ENCODE measurements at regions not wholly inside any gene's neighbourhood (a gene's known extent, or its start where the extent isn't known, plus 50 kb on each side); places are given as distances from the start of the nearest gene placed in this dataset.

- no peaks in the 10 kb centered on the region for H3K27me3 ChIP-seq
- no peaks in the 10 kb centered on the region for H3K36me3 ChIP-seq
- no peaks in the 10 kb centered on the region for H3K9me3 ChIP-seq
- no peak overlapping the region for H3K27ac ChIP-seq
- ATAC-seq (no peak), DNase-seq (no peak)
- TF ChIP-seq CTCF (IDR thresholded peaks at IDR 0.05 in 4 of 5, conservative IDR thresholded peaks at IDR 0.05 in 1 of 5) (no peak), POLR2A (IDR thresholded peaks at IDR 0.05) (no peak)
- H3K4me3 ChIP-seq, result no peak overlapping the region
- H3K4me1 ChIP-seq, result no peaks in the 10 kb centered on the region
- in situ Hi-C loops (cut with MboI; ENCODE audit: low sequenced_read_pairs in 4 of 4), result no loop called here
- intact Hi-C loops (cut with DNase I; ENCODE audit: low total_unique reads), result no loop called here
These were observed 113.8 kb downstream of the RERGL start for GRCh38 chr12:17976202-17976601.

GRCh38 chr12:17975763-17976162 lies 114.2 kb downstream of the RERGL start:
- H3K27ac ChIP-seq, result no peak overlapping the region
- TF ChIP-seq POLR2A (IDR thresholded peaks at IDR 0.05) (no peak), CTCF (IDR thresholded peaks at IDR 0.05 in 4 of 5, conservative IDR thresholded peaks at IDR 0.05 in 1 of 5) (no peak)
- H3K4me3 ChIP-seq, result no peak overlapping the region
- H3K4me1 ChIP-seq, result no peaks in the 10 kb centered on the region
- DNase-seq (no peak), ATAC-seq (no peak)
- in situ Hi-C loops (cut with MboI; ENCODE audit: low sequenced_read_pairs in 4 of 4), result no loop called here
- no peaks in the 10 kb centered on the region for H3K9me3 ChIP-seq
- intact Hi-C loops (cut with DNase I; ENCODE audit: low total_unique reads), result no loop called here
- no peaks in the 10 kb centered on the region for H3K27me3 ChIP-seq
- H3K36me3 ChIP-seq, result no peaks in the 10 kb centered on the region

GRCh38 chr12:17975239-17975638 lies 114.8 kb downstream of the RERGL start:
- H3K36me3 ChIP-seq, result no peaks in the 10 kb centered on the region
- no peak for DNase-seq
- no peaks in the 10 kb centered on the region for H3K9me3 ChIP-seq
- no peak for ATAC-seq
- H3K4me1 ChIP-seq, result no peaks in the 10 kb centered on the region
- TF ChIP-seq CTCF (IDR thresholded peaks at IDR 0.05 in 4 of 5, conservative IDR thresholded peaks at IDR 0.05 in 1 of 5) (no peak), POLR2A (IDR thresholded peaks at IDR 0.05) (no peak)
- in situ Hi-C loops (cut with MboI; ENCODE audit: low sequenced_read_pairs in 4 of 4) (no loop called here), intact Hi-C loops (cut with DNase I; ENCODE audit: low total_unique reads) (no loop called here)
- H3K27ac ChIP-seq, result no peak overlapping the region
- H3K27me3 ChIP-seq, result no peaks in the 10 kb centered on the region
- H3K4me3 ChIP-seq, result no peak overlapping the region

GRCh38 chr12:17971850-17972249 lies 118.1 kb downstream of the RERGL start:
- H3K9me3 ChIP-seq, result no peaks in the 10 kb centered on the region
- no peaks in the 10 kb centered on the region for H3K27me3 ChIP-seq
- no peak overlapping the region for H3K4me3 ChIP-seq
- no peaks in the 10 kb centered on the region for H3K36me3 ChIP-seq
- DNase-seq, result no peak
- in situ Hi-C loops (cut with MboI; ENCODE audit: low sequenced_read_pairs in 4 of 4) (no loop called here), intact Hi-C loops (cut with DNase I; ENCODE audit: low total_unique reads) (no loop called here)
- ATAC-seq, result no peak
- TF ChIP-seq CTCF (IDR thresholded peaks at IDR 0.05 in 4 of 5, conservative IDR thresholded peaks at IDR 0.05 in 1 of 5), result no peak
- H3K4me1 ChIP-seq, result no peaks in the 10 kb centered on the region
- H3K27ac ChIP-seq, result no peak overlapping the region

- H3K4me1 ChIP-seq, result no peaks in the 10 kb centered on the region
- no peak overlapping the region for H3K4me3 ChIP-seq
- in situ Hi-C loops (cut with MboI; ENCODE audit: low sequenced_read_pairs in 4 of 4), result no loop called here
- DNase-seq, result no peak
- H3K27me3 ChIP-seq, result no peaks in the 10 kb centered on the region
- TF ChIP-seq POLR2A (IDR thresholded peaks at IDR 0.05) (no peak), CTCF (IDR thresholded peaks at IDR 0.05 in 4 of 5, conservative IDR thresholded peaks at IDR 0.05 in 1 of 5) (no peak)
- H3K27ac ChIP-seq, result no peak overlapping the region
- intact Hi-C loops (cut with DNase I; ENCODE audit: low total_unique reads), result no loop called here
- no peaks in the 10 kb centered on the region for H3K36me3 ChIP-seq
- ATAC-seq, result no peak
- H3K9me3 ChIP-seq, result no peaks in the 10 kb centered on the region
These were observed 135.2 kb downstream of the RERGL start for GRCh38 chr12:17954788-17955187.
